AG04449 (cell line): ENCODE measurements at regions not wholly inside any gene's neighbourhood (a gene's known extent, or its start where the extent isn't known, plus 50 kb on each side); places are given as distances from the start of the nearest gene placed in this dataset.

Experiments
- CTCF ChIA-PET: fragments of 350-600 bp; formaldehyde crosslinking; extraction: SDS; loops from one replicate; lab custom pipeline; 2021; ENCODE audit warnings: antibody characterized with exemption; lab: Yijun Ruan, JAX
- POLR2A ChIA-PET: fragments of 400-600, 350-600 bp; formaldehyde crosslinking; extraction: SDS; loops from one replicate; lab custom pipeline; 2020; ENCODE audit warnings: antibody characterized with exemption, inconsistent platforms; lab: Yijun Ruan, JAX
- DNase-seq: peaks from one replicate; pipeline ENCODE4 v3.0.0-alpha.2; 2010; ENCODE audit warnings: low read depth, low spot score
- H3K4me3 ChIP-seq: 2 replicates; pipeline ENCODE4 v1.5.1; 2011; ENCODE audit warnings: low read depth, mild to moderate bottlenecking, control low read depth, low read length
- CTCF ChIP-seq: IDR thresholded peaks from one replicate; pipeline ENCODE4 v1.5.1; 2011; ENCODE audit warnings: mild to moderate bottlenecking, moderate library complexity, low read length, control low read depth, inconsistent platforms; ENCODE audit not compliant: insufficient read depth; ENCODE audit errors: missing control alignments

- no peak for TF ChIP-seq CTCF
- no peak overlapping the region for H3K4me3 ChIP-seq
- DNase-seq = peak; percentile 3
- POLR2A ChIA-PET = no interaction called here
- CTCF ChIA-PET = interaction anchor here (1.0 to 1.2 kb wide), 3 partner anchors 25 to 342 kb away, joined by 3 to 5 read pairs (median 4); no protein-coding TSS in a partner anchor
Observed at GRCh38 chr2:224309176-224309575, 92.7 kb downstream of the FAM124B start.

GRCh38 chr2:224308272-224308911, 93.5 kb downstream of the FAM124B start:
- POLR2A ChIA-PET = no interaction called here
- CTCF ChIA-PET = interaction anchor here (0.6 to 1.2 kb wide), 4 partner anchors 24 to 343 kb away, joined by 3 to 5 read pairs (median 4); no protein-coding TSS in a partner anchor
- DNase-seq = no peak

GRCh38 chr2:224302952-224303351, 99.0 kb downstream of the FAM124B start:
- H3K4me3 ChIP-seq = no peak overlapping the region
- TF ChIP-seq CTCF = no peak
- CTCF ChIA-PET = interaction anchor here (1.3 to 2.2 kb wide), 2 partner anchors 14 to 18 kb away, joined by 4 to 5 read pairs; no protein-coding TSS in a partner anchor
- POLR2A ChIA-PET = no interaction called here
- DNase-seq = no peak

More at GRCh38 chr2:224308272-224308911, 93.5 kb downstream of the FAM124B start:
- H3K4me3 ChIP-seq = no peak overlapping the region
- TF ChIP-seq CTCF = no peak

GRCh38 chr2:224293976-224294375, 107.9 kb downstream of the FAM124B start:
- DNase-seq = no peak
- ChIA-PET CTCF (interaction anchor here (1.4 to 2.0 kb wide), 2 partner anchors 9 to 324 kb away, joined by 3 to 9 read pairs; no protein-coding TSS in a partner anchor), POLR2A (no interaction called here)
- TF ChIP-seq CTCF = no peak
- no peak overlapping the region for H3K4me3 ChIP-seq

GRCh38 chr2:224287531-224287930, 114.4 kb downstream of the FAM124B start:
- no peak for DNase-seq
- CTCF ChIA-PET = interaction anchor here (1.0 to 10.3 kb wide), 9 partner anchors 9 to 318 kb away, joined by 3 to 414 read pairs (median 7); partner anchors contain the start of gene SERPINE2
- no peak overlapping the region for H3K4me3 ChIP-seq
- POLR2A ChIA-PET = interaction anchor here (1.1 kb wide), 1 partner anchor 248 kb away, joined by 4 read pairs; the partner anchor contains the start of gene SERPINE2
- no peak for TF ChIP-seq CTCF

GRCh38 chr2:224286923-224287322, 115.0 kb downstream of the FAM124B start:
- ChIA-PET POLR2A (no interaction called here), CTCF (interaction anchor here (1.2 to 10.3 kb wide), 11 partner anchors 8 to 318 kb away, joined by 3 to 414 read pairs (median 7); partner anchors contain the start of gene SERPINE2)
- no peak for TF ChIP-seq CTCF
- no peak for DNase-seq
- H3K4me3 ChIP-seq = no peak overlapping the region
